ENCODE measurements at regions not wholly inside any gene's neighbourhood (a gene's known extent, or its start where the extent isn't known, plus 50 kb on each side); places are given as distances from the start of the nearest gene placed in this dataset.

DNA sequence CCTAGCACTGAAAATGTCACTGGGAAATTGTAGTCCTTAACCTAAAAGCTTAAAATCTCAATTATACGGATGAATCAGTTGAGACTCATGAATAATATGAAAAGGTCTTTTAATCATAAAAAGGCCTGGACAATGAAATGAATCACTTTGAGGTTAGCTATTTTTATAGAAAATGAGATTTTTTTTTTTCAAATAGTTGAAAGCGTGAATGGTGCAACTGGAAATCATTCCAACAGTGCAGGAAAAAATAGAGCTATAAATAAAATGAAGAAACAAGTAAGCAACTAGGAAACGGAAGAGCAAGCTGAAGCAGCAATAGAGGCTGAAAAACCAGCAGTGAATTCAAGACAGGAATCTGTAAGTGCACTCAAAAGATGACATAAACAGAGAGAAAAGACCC is 142.9 kb downstream of the BACH1 start:
- TF ChIP-seq ZNF274 (IDR thresholded peaks at IDR 0.05; ENCODE audit: borderline replicate concordance, extremely low read depth, low read length) (no peak), CHD2 (IDR thresholded peaks at IDR 0.05; ENCODE audit: low read length) (no peak), TBP (IDR thresholded peaks at IDR 0.05; ENCODE audit: low read depth, low read length) (no peak), MAFK (IDR thresholded peaks at IDR 0.05; ENCODE audit: low read depth, low read length) (no peak), POLR2AphosphoS5 (IDR thresholded peaks at IDR 0.05; ENCODE audit: low read depth, low read length) (no peak), EZH2 (IDR thresholded peaks at IDR 0.05; ENCODE audit: low read depth, low read length, severe bottlenecking) (no peak), JUN (IDR thresholded peaks at IDR 0.05; ENCODE audit: low read depth, low read length) (no peak)
- TF ChIP-seq, protein P1, sequence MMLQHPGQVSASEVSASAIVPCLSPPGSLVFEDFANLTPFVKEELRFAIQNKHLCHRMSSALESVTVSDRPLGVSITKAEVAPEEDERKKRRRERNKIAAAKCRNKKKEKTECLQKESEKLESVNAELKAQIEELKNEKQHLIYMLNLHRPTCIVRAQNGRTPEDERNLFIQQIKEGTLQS (IDR thresholded peaks at IDR 0.05; ENCODE audit: insufficient read depth, low read depth, low read length): no peak
- TF ChIP-seq, protein P2, sequence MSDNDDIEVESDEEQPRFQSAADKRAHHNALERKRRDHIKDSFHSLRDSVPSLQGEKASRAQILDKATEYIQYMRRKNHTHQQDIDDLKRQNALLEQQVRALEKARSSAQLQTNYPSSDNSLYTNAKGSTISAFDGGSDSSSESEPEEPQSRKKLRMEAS (IDR thresholded peaks at IDR 0.05): no peak
- TF ChIP-seq, protein P3, sequence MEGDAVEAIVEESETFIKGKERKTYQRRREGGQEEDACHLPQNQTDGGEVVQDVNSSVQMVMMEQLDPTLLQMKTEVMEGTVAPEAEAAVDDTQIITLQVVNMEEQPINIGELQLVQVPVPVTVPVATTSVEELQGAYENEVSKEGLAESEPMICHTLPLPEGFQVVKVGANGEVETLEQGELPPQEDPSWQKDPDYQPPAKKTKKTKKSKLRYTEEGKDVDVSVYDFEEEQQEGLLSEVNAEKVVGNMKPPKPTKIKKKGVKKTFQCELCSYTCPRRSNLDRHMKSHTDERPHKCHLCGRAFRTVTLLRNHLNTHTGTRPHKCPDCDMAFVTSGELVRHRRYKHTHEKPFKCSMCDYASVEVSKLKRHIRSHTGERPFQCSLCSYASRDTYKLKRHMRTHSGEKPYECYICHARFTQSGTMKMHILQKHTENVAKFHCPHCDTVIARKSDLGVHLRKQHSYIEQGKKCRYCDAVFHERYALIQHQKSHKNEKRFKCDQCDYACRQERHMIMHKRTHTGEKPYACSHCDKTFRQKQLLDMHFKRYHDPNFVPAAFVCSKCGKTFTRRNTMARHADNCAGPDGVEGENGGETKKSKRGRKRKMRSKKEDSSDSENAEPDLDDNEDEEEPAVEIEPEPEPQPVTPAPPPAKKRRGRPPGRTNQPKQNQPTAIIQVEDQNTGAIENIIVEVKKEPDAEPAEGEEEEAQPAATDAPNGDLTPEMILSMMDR (IDR thresholded peaks at IDR 0.05; ENCODE audit: control extremely low read depth in 1 of 3, insufficient read depth in 1 of 3, low read depth in 1 of 3, low read length in 3 of 3): no peak

Measured in H1 (cell line).